ENCODE measurements at regions not wholly inside any gene's neighbourhood (a gene's known extent, or its start where the extent isn't known, plus 50 kb on each side); places are given as distances from the start of the nearest gene placed in this dataset.
"Not testable (repeated sequence)": the region's sequence is repeated elsewhere in the genome, so short reads cannot be mapped to it uniquely, and the experiment has no call there.

- no peak for DNase-seq (ENCODE audit: low spot score)
Measured at GRCh38 chr1:203401199-203401877, 50.4 kb upstream of the FMOD start.

GRCh38 chr1:203402152-203402551 lies 51.2 kb upstream of the FMOD start:
- DNase-seq (ENCODE audit: low spot score): no peak

- no peak for DNase-seq (ENCODE audit: low spot score)
Measured at GRCh38 chr1:203402629-203403337, 51.9 kb upstream of the FMOD start.

GRCh38 chr1:203403586-203403985 lies 52.7 kb upstream of the FMOD start:
- DNase-seq (ENCODE audit: low spot score): no peak

- DNase-seq (ENCODE audit: low spot score): no peak
Measured at GRCh38 chr1:203404546-203404945, 53.6 kb upstream of the FMOD start.

- DNase-seq (ENCODE audit: low spot score): no peak
Measured at GRCh38 chr1:203405703-203406438, 54.9 kb upstream of the FMOD start.

GRCh38 chr1:203406446-203407045 lies 55.6 kb upstream of the FMOD start:
- DNase-seq (ENCODE audit: low spot score): no peak

- no peak for DNase-seq (ENCODE audit: low spot score)
Measured at GRCh38 chr1:203407296-203407695, 56.4 kb upstream of the FMOD start.

GRCh38 chr1:203408486-203409481 lies 57.9 kb upstream of the FMOD start:
- DNase-seq (ENCODE audit: low spot score): no peak

GRCh38 chr1:203410182-203410900 lies 59.4 kb upstream of the FMOD start:
- DNase-seq (ENCODE audit: low spot score): no peak

- DNase-seq (ENCODE audit: low spot score): not testable (repeated sequence)
Measured at GRCh38 chr1:203411431-203411830, 60.5 kb upstream of the FMOD start.

GRCh38 chr1:203419558-203419957 lies 56.0 kb upstream of the PRELP start:
- DNase-seq (ENCODE audit: low spot score): no peak

- no peak for DNase-seq (ENCODE audit: low spot score)
Measured at GRCh38 chr1:203420263-203420662, 55.3 kb upstream of the PRELP start.

- no peak for DNase-seq (ENCODE audit: low spot score)
Measured at GRCh38 chr1:203421246-203421645, 54.4 kb upstream of the PRELP start.

- no peak for DNase-seq (ENCODE audit: low spot score)
Measured at GRCh38 chr1:203422116-203422515, 53.5 kb upstream of the PRELP start.

GRCh38 chr1:203422656-203423055 lies 53.0 kb upstream of the PRELP start:
- DNase-seq (ENCODE audit: low spot score): peak; percentile 18

GRCh38 chr1:203424285-203424684 lies 51.3 kb upstream of the PRELP start:
- no peak for DNase-seq (ENCODE audit: low spot score)

- DNase-seq (ENCODE audit: low spot score): no peak
Measured at GRCh38 chr1:203424861-203425662, 50.5 kb upstream of the PRELP start.

- DNase-seq (ENCODE audit: low spot score): no peak
Measured at GRCh38 chr1:203425663-203425975, 50.0 kb upstream of the PRELP start.

Data from HT-29 (cell line).